DMS53 treated with DMSO at 0.1 percent for 48 hours (cell line): ENCODE measurements at regions not wholly inside any gene's neighbourhood (a gene's known extent, or its start where the extent isn't known, plus 50 kb on each side); places are given as distances from the start of the nearest gene placed in this dataset.
"Not testable (repeated sequence)": the region's sequence is repeated elsewhere in the genome, so short reads cannot be mapped to it uniquely, and the experiment has no call there.

Source experiments
- DNase-seq: peaks from one replicate; lab custom pipeline; 2025; ENCODE audit not compliant: unreplicated experiment; lab: John Stamatoyannopoulos, UW

- no peak for DNase-seq
Observed at GRCh38 chr2:146762786-146763185, 1082.0 kb upstream of the ACVR2A start.

DNA sequence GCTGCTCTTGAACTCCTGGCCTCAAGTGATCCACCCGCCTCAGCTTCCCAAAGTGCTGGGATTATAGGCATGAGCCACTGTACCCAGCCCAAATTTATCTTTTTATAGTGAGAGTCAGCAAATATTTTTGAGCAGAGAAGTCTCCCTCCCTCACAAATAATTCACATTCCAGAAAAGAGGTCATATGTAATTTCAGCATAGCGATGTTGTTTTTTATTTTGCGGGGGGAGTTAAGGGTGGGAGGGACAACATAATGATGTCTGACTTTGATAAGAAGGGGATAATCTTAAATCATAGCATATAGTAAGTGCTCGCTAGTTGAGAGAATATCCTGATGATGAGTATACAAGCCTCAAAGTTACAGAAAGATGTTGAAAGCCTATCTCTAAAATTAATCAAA lies 1090.2 kb upstream of the ACVR2A start:
- no peak for DNase-seq

- DNase-seq = no peak
Observed at GRCh38 chr2:146748046-146748445, 1096.8 kb upstream of the ACVR2A start.

- no peak for DNase-seq
Observed at GRCh38 chr2:146741260-146741659, 1103.6 kb upstream of the ACVR2A start.

DNA sequence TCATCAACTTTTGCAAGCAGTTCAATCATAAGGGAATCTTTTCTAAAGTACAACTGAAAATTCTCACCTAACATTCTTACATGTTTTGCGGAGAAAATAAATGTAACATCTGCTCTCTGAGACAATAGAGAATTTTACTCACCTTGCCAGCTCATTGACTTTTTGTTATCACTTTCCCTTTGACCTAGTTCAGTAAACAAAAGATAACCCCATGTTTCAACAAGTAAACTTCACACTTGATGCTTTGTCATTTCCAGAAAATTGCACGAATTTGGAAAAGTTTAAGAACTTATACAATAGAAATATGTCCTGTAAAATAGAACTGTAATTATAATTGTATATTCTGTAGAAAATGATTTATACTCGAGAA lies 1110.0 kb upstream of the ACVR2A start:
- DNase-seq = no peak

DNA sequence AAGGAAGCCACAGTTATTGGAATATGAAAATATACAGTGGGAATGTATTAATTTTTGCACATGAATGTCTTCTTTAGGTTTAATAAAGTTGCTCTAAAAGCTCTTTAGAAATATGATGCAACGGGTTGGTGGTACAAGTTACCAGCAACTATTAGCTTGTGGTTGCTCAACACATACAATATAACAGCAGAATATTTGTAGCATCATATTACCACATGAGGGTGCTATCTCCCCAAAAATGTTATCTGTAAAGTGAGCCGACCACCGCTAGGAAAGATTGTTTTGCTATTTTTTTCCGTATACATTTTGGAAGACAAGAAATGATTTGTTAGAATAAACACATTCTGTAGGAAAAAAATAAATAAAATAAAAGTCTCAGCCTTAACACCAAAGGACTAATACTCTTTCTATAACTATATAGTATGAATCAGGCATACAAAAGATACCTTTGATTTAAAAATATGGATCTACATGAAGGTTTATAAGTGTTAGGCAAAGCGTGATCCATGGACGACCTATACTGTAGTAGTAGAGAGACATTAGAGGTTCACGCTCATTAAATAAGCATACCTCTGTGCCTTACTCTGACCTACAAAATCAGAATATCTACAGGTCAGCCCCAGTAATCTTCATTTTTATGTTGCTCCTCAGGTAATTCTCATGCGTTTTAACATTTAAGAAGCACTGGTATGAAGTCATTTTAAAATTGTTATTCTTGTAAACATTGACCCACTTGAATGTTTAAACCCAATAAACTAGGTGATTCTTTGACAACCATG lies 1110.6 kb upstream of the ACVR2A start:
- no peak for DNase-seq

GRCh38 chr2:146730882-146731281 lies 1113.9 kb upstream of the ACVR2A start:
- DNase-seq = no peak

DNA sequence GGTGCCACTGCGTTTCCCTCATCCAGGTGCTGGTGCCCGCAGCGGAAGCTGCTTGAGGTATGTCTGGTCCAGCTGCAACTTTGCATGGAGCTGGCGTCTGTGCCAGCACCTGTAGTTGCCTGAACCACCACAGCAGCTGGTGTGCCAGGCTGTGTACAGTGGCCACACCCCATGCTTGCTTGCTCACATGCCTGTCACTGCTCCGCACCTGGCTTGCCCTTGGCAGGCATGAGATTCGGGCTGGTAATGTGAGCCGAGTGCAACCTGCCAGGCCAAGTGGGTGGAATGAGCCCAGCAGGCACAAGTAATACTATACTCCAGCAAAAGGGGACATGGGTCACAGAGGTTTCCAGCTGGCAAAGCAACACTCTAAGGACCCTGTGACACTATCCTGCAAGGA lies 1123.3 kb upstream of the ACVR2A start:
- no peak for DNase-seq

DNA sequence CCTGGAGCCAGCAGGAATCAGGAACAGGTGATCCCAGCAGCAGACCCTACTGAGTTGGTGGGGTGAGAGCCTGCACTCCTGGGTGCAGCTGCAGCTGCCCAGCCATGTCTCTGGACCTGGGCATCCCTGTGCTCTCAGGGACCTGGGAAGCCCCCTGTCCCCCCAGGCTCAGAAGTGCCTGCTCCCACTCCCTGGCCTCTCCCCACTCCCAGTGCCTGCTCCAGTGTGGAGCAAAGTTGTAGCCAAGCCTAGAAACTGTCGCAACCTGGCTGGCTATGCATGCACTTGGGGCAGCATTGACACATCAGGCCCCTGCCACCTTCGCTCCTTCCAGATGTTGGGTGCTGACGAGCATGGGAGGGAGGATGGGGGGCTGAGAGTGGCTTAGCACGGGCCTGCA lies 1124.7 kb upstream of the ACVR2A start:
- no peak for DNase-seq

DNA sequence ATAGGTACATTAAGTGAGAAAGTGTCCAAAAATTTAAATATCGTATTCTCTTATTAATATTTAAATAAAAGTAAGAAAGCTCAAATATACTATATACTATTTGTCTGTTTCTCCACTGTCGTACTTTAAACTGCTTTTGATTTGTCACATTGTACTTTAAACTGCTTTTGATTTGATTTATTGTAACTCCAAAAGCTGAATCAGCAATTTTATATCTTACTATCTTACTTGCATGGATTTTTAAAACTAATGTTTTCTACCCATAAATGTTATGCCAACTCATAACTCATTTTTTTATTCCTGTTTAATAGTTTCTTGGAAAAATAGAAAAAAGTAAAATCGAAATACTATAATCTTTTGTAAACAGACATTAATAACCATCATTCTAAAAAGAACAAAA lies 1128.2 kb upstream of the ACVR2A start:
- DNase-seq = no peak

- no peak for DNase-seq
Observed at GRCh38 chr2:146709004-146709403, 1135.8 kb upstream of the ACVR2A start.

DNA sequence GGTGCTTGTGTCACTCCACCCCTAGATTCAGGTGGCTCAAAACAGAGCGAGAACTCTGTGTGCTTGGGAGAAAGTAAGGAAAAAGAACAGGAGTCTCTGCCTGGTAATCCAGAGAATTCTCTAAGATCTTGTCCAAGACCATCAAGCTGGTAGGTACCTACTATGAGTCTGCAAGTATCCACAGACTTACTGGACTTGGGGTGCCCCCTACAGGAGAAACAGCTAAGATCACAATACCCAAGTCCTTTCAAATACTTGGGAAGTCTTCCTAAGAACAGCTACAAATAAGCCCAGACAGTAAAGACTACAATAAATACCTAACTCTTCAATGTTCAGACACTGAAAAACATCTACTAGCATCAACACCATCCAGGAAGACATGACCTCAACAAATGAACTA lies 1143.6 kb upstream of the ACVR2A start:
- DNase-seq = no peak

DNA sequence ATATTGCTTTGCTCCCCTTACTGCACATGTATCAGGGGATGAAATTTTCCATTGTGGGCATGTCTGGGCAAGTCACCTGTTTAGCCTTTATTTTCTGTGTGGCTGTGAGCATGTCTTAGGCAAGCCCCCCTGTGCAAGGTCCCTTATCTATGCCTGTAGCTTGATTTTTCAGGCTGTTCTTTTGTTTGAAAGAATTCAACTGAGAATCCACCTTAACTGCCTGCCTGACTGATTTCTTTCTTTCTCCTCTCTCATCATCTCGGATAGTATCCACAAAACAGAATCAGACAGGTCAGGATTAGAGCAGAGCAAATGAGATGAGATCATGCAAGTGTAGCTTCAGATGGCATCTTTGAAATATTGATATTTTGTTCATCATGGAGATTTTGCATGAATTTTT lies 1147.5 kb upstream of the ACVR2A start:
- no peak for DNase-seq

- DNase-seq = not testable (repeated sequence)
Observed at GRCh38 chr2:146696787-146697186, 1148.0 kb upstream of the ACVR2A start.

- no peak for DNase-seq
Observed at GRCh38 chr2:146681991-146682390, 1162.8 kb upstream of the ACVR2A start.

GRCh38 chr2:146678516-146678915 lies 1166.3 kb upstream of the ACVR2A start:
- no peak for DNase-seq

DNA sequence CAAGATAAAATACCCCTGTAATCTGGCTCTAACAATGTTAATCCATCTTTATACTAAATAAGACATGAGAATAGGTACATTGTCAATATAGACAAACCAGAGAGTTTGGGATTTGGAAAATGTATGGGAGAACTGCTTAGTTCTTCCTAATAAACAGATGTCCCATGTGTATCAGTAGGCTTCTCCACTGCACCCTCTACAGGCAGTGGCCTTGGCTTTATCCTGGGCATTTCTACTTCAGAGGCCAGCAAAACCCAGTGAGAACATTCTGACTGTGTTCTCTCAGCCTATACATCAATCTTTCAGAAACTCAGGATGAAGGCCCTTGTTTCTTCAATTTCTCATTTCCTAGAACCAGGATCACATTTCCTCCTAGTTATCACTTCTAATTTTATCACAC lies 1167.5 kb upstream of the ACVR2A start:
- no peak for DNase-seq

GRCh38 chr2:146669735-146670134 lies 1175.1 kb upstream of the ACVR2A start:
- no peak for DNase-seq

DNA sequence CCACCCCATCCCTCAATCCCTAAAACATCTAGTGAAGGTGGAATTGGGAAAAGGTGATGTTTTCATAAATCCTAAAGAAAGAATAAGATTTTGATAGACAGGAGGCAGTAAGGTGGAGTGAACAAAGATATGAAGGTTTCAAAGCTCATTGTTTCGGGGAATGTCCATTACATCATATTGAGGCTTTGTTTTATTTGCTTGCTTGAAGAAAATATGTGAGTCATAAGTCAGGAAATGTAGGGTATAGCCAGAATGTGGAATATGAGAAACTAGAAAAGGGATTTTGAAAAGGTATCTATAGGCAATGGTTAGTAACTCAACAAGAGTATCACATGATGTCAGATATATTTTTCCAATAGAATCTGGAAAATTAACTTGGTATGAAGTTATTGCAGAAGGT lies 1178.5 kb upstream of the ACVR2A start:
- no peak for DNase-seq

GRCh38 chr2:146665800-146666199 lies 1179.0 kb upstream of the ACVR2A start:
- DNase-seq = no peak

- peak; percentile 0 for DNase-seq
Observed at GRCh38 chr2:146661473-146662096, 1183.2 kb upstream of the ACVR2A start.

- no peak for DNase-seq
Observed at GRCh38 chr2:146659976-146660375, 1184.9 kb upstream of the ACVR2A start.

DNA sequence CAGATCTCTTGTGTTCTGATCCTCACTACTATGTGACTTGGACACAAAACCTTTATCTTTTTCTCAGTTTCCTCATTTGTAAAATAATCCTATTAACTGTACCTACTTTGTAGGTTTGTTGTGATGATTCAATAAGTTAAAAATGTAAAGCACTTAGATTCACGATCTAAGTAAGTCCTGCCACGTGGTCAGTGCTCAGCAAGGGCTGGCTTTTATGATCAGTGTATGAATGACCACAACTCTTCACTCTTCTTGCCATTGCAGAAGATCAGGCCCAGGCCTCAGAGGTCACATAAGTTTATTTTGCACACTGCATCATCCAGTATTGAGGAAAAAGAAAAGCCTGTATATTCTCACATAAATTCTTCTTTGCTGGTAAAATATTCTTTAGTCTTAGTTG lies 1192.5 kb upstream of the ACVR2A start:
- DNase-seq = no peak
